ENCODE measurements at regions not wholly inside any gene's neighbourhood (a gene's known extent, or its start where the extent isn't known, plus 50 kb on each side); places are given as distances from the start of the nearest gene placed in this dataset.

GRCh38 chr11:82176365-82176764, 557.3 kb downstream of the FAM181B start (continued):
- TF ChIP-seq CTCF (IDR thresholded peaks at IDR 0.05; ENCODE audit: control extremely low read depth in 1 of 3, insufficient read depth in 1 of 3, low read depth in 1 of 3, low read length in 3 of 3), result no peak
- TF ChIP-seq RNF2 (IDR thresholded peaks at IDR 0.05; ENCODE audit: borderline replicate concordance, low read depth, low read length, missing control alignments, poor library complexity, severe bottlenecking), result no peak
- TF ChIP-seq RAD21 (IDR thresholded peaks at IDR 0.05 in 1 of 2, conservative IDR thresholded peaks at IDR 0.05 in 1 of 2; ENCODE audit: low read depth in 2 of 2, low read length in 2 of 2), result no peak
- no peak for TF ChIP-seq RBBP5 (IDR thresholded peaks at IDR 0.05; ENCODE audit: borderline replicate concordance, low read depth, low read length)

Data from H1 (cell line).